IMR-90 (cell line): ENCODE measurements at regions not wholly inside any gene's neighbourhood (a gene's known extent, or its start where the extent isn't known, plus 50 kb on each side); places are given as distances from the start of the nearest gene placed in this dataset.

Experiments
- ATAC-seq: fragments of 200-7000 bp; cut with Tn5 transposase; 2 replicates; pipeline ENCODE4 v1.9.1; 2020; ENCODE audit warnings: low read depth, mild to moderate bottlenecking, moderate library complexity
- BruUV-seq: library from RNA; stranded (reverse); fragments of 400-500 nt; replicated peaks from 2 replicates; lab custom pipeline; 2021; lab: Mats Ljungman, UMichigan
- CTCF ChIA-PET: fragments of 300-600 bp; formaldehyde crosslinking; extraction: SDS; loops from one replicate; lab custom pipeline; 2021; ENCODE audit warnings: antibody characterized with exemption; lab: Yijun Ruan, JAX
- POLR2A ChIA-PET: fragments of 300-600 bp; sonication (Branson Sonifier 250); formaldehyde crosslinking; loops from one replicate; lab custom pipeline; 2022; ENCODE audit warnings: antibody characterized with exemption; ENCODE audit not compliant: unreplicated experiment; lab: Charles Lee
- DNase-seq: peaks from one replicate; pipeline ENCODE4 v3.0.0; 2013
- H2AFZ ChIP-seq: replicated peaks from 2 replicates; pipeline ENCODE3; 2013; ENCODE audit warnings: low read length, mild to moderate bottlenecking; ENCODE audit not compliant: poor library complexity
- H2AK5ac ChIP-seq: 2 replicates; pipeline ENCODE4 v1.6.1; 2013; ENCODE audit warnings: low read depth, low read length, inconsistent platforms
- H2AK9ac ChIP-seq: replicated peaks from 2 replicates; pipeline ENCODE3; 2013; ENCODE audit warnings: mild to moderate bottlenecking, low read depth, low read length, moderate library complexity; ENCODE audit not compliant: poor library complexity
- H2BK120ac ChIP-seq: 2 replicates; pipeline ENCODE4 v1.6.1; 2013; ENCODE audit warnings: low read depth, low read length, inconsistent platforms
- H2BK15ac ChIP-seq: 3 replicates; pipeline ENCODE4 v1.6.1; 2013; ENCODE audit warnings: low read depth, low read length, inconsistent platforms
- H2BK20ac ChIP-seq: 2 replicates; pipeline ENCODE4 v1.6.1; 2013; ENCODE audit warnings: low read depth, mild to moderate bottlenecking, inconsistent platforms, low read length, moderate library complexity
- H2BK5ac ChIP-seq: 2 replicates; pipeline ENCODE4 v1.6.1; 2013; ENCODE audit warnings: mild to moderate bottlenecking, low read depth, low read length, inconsistent platforms; ENCODE audit not compliant: poor library complexity, severe bottlenecking
- H3K14ac ChIP-seq: replicated peaks from 2 replicates; pipeline ENCODE4 v1.6.1; 2013; ENCODE audit warnings: low read depth, low read length, inconsistent platforms
- H3K18ac ChIP-seq: 2 replicates; pipeline ENCODE4 v1.6.1; 2013; ENCODE audit warnings: low read depth, low read length, control low read depth
- H3K23ac ChIP-seq: 2 replicates; pipeline ENCODE4 v1.6.1; 2013; ENCODE audit warnings: low read depth, low read length, inconsistent platforms
- H3K27ac ChIP-seq: 2 replicates; pipeline ENCODE4 v1.5.1; 2013; ENCODE audit warnings: mild to moderate bottlenecking, control low read depth, low read length; ENCODE audit not compliant: insufficient read depth
- H3K27me3 ChIP-seq: 2 replicates; pipeline ENCODE4 v1.6.1; 2013; ENCODE audit warnings: low read length; ENCODE audit not compliant: control insufficient read depth, insufficient read depth
- H3K36me3 ChIP-seq: 2 replicates; pipeline ENCODE4 v1.6.1; 2013; ENCODE audit warnings: low read length, mixed read lengths; ENCODE audit not compliant: control insufficient read depth, insufficient read depth
- H3K4ac ChIP-seq: 2 replicates; pipeline ENCODE4 v1.6.1; 2013; ENCODE audit warnings: low read depth, low read length, inconsistent platforms
- H3K4me1 ChIP-seq: 2 replicates; pipeline ENCODE4 v1.6.1; 2013; ENCODE audit warnings: low read length, mixed read lengths; ENCODE audit not compliant: control insufficient read depth, insufficient read depth
- H3K4me2 ChIP-seq: 2 replicates; pipeline ENCODE4 v1.6.1; 2013; ENCODE audit warnings: low read depth, mild to moderate bottlenecking, control low read depth, low read length, moderate library complexity
- H3K4me3 ChIP-seq: 2 replicates; pipeline ENCODE4 v1.5.1; 2013; ENCODE audit warnings: low read depth, mild to moderate bottlenecking, control low read depth, low read length, moderate library complexity; ENCODE audit not compliant: insufficient read depth
- H3K56ac ChIP-seq: 2 replicates; pipeline ENCODE4 v1.6.1; 2013; ENCODE audit warnings: low read length, inconsistent platforms; ENCODE audit not compliant: insufficient read depth; ENCODE audit errors: extremely low read depth
- H3K79me1 ChIP-seq, 2 experiments: 2 replicates each; pipeline ENCODE4 v1.6.1; 2013; ENCODE audit warnings: low read length in 2 of 2, inconsistent platforms in 1 of 2, low read depth in 1 of 2
- H3K9ac ChIP-seq: 2 replicates; pipeline ENCODE4 v1.6.1; 2013; ENCODE audit warnings: low read depth, low read length, control low read depth
- H3K9me1 ChIP-seq: 2 replicates; pipeline ENCODE4 v1.6.1; 2013; ENCODE audit warnings: low read length, inconsistent platforms; ENCODE audit not compliant: insufficient read depth
- H3K9me3 ChIP-seq: 2 replicates; pipeline ENCODE4 v1.6.1; 2013; ENCODE audit warnings: low read length; ENCODE audit not compliant: control insufficient read depth, insufficient read depth
- H4K20me1 ChIP-seq: 2 replicates; pipeline ENCODE4 v1.6.1; 2013; ENCODE audit warnings: low read length, inconsistent platforms; ENCODE audit not compliant: insufficient read depth
- H4K5ac ChIP-seq: 2 replicates; pipeline ENCODE4 v1.6.1; 2013; ENCODE audit warnings: mild to moderate bottlenecking, low read depth, low read length, control low read depth
- H4K8ac ChIP-seq, 2 experiments: 2 replicates each; pipeline ENCODE4 v1.6.1; 2013; ENCODE audit warnings: low read depth in 2 of 2, low read length in 2 of 2, control low read depth in 1 of 2, inconsistent platforms in 1 of 2
- H4K91ac ChIP-seq: 2 replicates; pipeline ENCODE4 v1.6.1; 2013; ENCODE audit warnings: low read depth, low read length, inconsistent platforms; ENCODE audit not compliant: insufficient read depth
- CEBPB ChIP-seq: IDR thresholded peaks from 2 replicates; pipeline ENCODE4 v1.6.1; 2012; ENCODE audit warnings: low read depth, low read length, improper control_type of control experiment
- WGBS, 2 experiments: methylation state at CpG; one replicate each; pipeline versions ENCODE4 v1.1.5 to v1.1.7; 2013; ENCODE audit warnings: missing lambda C conversion rate in 2 of 2; ENCODE audit not compliant: insufficient read length in 1 of 2; ENCODE audit errors: extremely low coverage in 2 of 2; 5-methylcytosine and 5-hydroxymethylcytosine counted together
- dilution Hi-C: fragments of 300-500 bp; cut with HindIII; formaldehyde crosslinking; loops from one replicate; pipeline ENCODE4 v1.14.3; 2018; ENCODE audit warnings: low sequenced_read_pairs; ENCODE audit not compliant: unreplicated experiment
- in situ Hi-C: fragments of 300-500 bp; cut with MboI; formaldehyde crosslinking; loops from 3 replicates; pipeline ENCODE4 v1.14.3; 2019; ENCODE audit warnings: low sequenced_read_pairs, inconsistent platforms, mixed read lengths
- intact Hi-C: fragments of 100-400 bp; cut with micrococcal nuclease; formaldehyde crosslinking; loops from 2 replicates; pipeline ENCODE4 v1.10.0; 2022
- TF ChIP-seq, protein P1 (sequence below): conservative IDR thresholded peaks from 2 replicates; pipeline ENCODE4 v1.5.1; 2012; ENCODE audit warnings: mild to moderate bottlenecking, low read depth, low read length, improper control_type of control experiment

- no peak overlapping the region for H4K91ac ChIP-seq
- H3K4me3 ChIP-seq, result no peak overlapping the region
- ChIA-PET CTCF (no interaction called here), POLR2A (no interaction called here)
- TF ChIP-seq CEBPB, result no peak
- TF ChIP-seq, protein P1, sequence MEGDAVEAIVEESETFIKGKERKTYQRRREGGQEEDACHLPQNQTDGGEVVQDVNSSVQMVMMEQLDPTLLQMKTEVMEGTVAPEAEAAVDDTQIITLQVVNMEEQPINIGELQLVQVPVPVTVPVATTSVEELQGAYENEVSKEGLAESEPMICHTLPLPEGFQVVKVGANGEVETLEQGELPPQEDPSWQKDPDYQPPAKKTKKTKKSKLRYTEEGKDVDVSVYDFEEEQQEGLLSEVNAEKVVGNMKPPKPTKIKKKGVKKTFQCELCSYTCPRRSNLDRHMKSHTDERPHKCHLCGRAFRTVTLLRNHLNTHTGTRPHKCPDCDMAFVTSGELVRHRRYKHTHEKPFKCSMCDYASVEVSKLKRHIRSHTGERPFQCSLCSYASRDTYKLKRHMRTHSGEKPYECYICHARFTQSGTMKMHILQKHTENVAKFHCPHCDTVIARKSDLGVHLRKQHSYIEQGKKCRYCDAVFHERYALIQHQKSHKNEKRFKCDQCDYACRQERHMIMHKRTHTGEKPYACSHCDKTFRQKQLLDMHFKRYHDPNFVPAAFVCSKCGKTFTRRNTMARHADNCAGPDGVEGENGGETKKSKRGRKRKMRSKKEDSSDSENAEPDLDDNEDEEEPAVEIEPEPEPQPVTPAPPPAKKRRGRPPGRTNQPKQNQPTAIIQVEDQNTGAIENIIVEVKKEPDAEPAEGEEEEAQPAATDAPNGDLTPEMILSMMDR, result no peak
- intact Hi-C loops, result no loop called here
- H4K5ac ChIP-seq, result no peak overlapping the region
- no peak overlapping the region for H2BK120ac ChIP-seq
- no peak overlapping the region for H4K8ac ChIP-seq
- H2BK15ac ChIP-seq, result no peak overlapping the region
- BruUV-seq, result no TSS peak
- in situ Hi-C loops, result no loop called here
- dilution Hi-C loops, result no loop called here
- ATAC-seq (no peak), DNase-seq (no peak)
- no peaks in the 10 kb centered on the region for H3K36me3 ChIP-seq
- H2AK5ac ChIP-seq, result no peak overlapping the region
- no peaks in the 10 kb centered on the region for H4K20me1 ChIP-seq
- H3K14ac ChIP-seq, result no peak overlapping the region
- H3K4me1 ChIP-seq, result no peaks in the 10 kb centered on the region
- no peak overlapping the region for H2AFZ ChIP-seq
- H3K4ac ChIP-seq, result no peak overlapping the region
- no peak overlapping the region for H3K4me2 ChIP-seq
- H2AK9ac ChIP-seq, result no peak overlapping the region
- no peaks in the 10 kb centered on the region for H3K9me1 ChIP-seq
- no peaks in the 10 kb centered on the region for H3K79me1 ChIP-seq
- H2BK5ac ChIP-seq, result no peak overlapping the region
- no CpG with 5 or more reads among the region's 3 CpGs for WGBS, 2 experiments
- no peak overlapping the region for H2BK20ac ChIP-seq
- H3K9ac ChIP-seq, result no peak overlapping the region
- peaks cover 14% of the 10 kb centered on the region for H3K9me3 ChIP-seq
- H3K27ac ChIP-seq, result no peak overlapping the region
- H3K27me3 ChIP-seq, result no peaks in the 10 kb centered on the region
- H3K18ac ChIP-seq, result no peak overlapping the region
- no peak overlapping the region for H3K56ac ChIP-seq
- H3K23ac ChIP-seq, result no peak overlapping the region
Observed at GRCh38 chr6:103184776-103185175, 1674.9 kb downstream of the HACE1 start.
